Adipocyte (in vitro differentiated cells): ENCODE measurements at regions not wholly inside any gene's neighbourhood (a gene's known extent, or its start where the extent isn't known, plus 50 kb on each side); places are given as distances from the start of the nearest gene placed in this dataset.
"Not testable (repeated sequence)": the region's sequence is repeated elsewhere in the genome, so short reads cannot be mapped to it uniquely, and the experiment has no call there.

Source experiments
- DNase-seq: peaks from one replicate; pipeline ENCODE4 v3.0.0-alpha.2; 2015; ENCODE audit warnings: low read depth
- H3K27me3 ChIP-seq: replicated peaks from 2 replicates; pipeline ENCODE4 v1.7.0; 2013; ENCODE audit warnings: mild to moderate bottlenecking, low read length, moderate library complexity; ENCODE audit not compliant: control insufficient read depth, insufficient read depth
- H3K36me3 ChIP-seq: 2 replicates; pipeline ENCODE4 v1.7.0; 2013; ENCODE audit warnings: low read length, mild to moderate bottlenecking, moderate library complexity; ENCODE audit not compliant: control insufficient read depth, insufficient read depth, severe bottlenecking
- H3K4me1 ChIP-seq: 2 replicates; pipeline ENCODE4 v1.7.0; 2013; ENCODE audit warnings: mild to moderate bottlenecking, low read length, moderate library complexity; ENCODE audit not compliant: control insufficient read depth, insufficient read depth
- H3K4me3 ChIP-seq: 2 replicates; pipeline ENCODE4 v1.7.0; 2013; ENCODE audit warnings: mild to moderate bottlenecking, low read length, moderate library complexity
- H3K9ac ChIP-seq: 2 replicates; pipeline ENCODE4 v1.7.0; 2013; ENCODE audit warnings: mild to moderate bottlenecking, low read length, moderate library complexity
- H3K9me3 ChIP-seq: 2 replicates; pipeline ENCODE4 v1.7.0; 2013; ENCODE audit warnings: mild to moderate bottlenecking, low read length, moderate library complexity; ENCODE audit not compliant: control insufficient read depth

DNA sequence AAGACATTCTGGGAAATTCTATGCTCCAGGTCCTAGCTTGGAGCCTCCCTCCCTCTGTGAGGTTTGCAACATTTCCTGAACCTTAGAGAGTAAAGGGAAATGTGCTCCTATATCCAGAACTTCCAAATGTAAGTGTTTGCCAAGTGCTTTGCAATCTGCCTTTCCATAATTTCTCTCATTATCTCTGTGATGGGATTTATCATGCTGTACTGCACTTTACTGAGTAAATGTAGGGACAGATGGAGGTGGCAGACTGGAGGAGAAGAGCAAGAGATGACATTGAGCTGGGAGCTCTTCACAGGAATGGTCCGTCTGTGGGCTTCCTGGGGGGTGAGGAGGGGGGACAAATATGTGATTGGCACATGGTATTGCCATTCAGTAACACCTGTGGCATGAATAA lies 184.3 kb downstream of the SOX4 start:
- Histone ChIP-seq H3K36me3 (no peaks in the 10 kb centered on the region), H3K27me3 (no peaks in the 10 kb centered on the region), H3K9ac (no peak overlapping the region), H3K9me3 (no peaks in the 10 kb centered on the region), H3K4me3 (no peak overlapping the region), H3K4me1 (no peaks in the 10 kb centered on the region)
- DNase-seq: no peak

DNA sequence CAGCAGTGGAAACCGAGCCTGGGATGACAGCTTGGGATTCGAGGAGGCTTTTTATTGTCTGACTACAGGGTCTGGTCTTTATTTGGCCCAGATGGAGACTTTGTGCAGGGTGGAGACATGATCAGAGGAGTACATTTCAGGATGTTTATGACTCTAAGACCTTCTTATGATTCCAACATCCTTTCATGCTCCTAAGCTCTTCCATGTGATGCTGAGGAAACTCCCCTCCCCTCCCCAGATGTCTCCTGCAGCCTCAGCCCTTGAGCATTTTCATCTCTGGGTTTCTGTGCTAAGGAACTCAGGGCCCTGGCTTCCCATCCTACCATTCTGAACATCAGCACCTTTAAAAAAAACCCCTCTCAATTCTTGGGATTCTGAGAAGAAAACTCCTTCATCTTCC lies 186.6 kb downstream of the SOX4 start:
- no peak overlapping the region for H3K9ac ChIP-seq
- H3K4me3 ChIP-seq: no peak overlapping the region
- no peaks in the 10 kb centered on the region for H3K9me3 ChIP-seq
- H3K4me1 ChIP-seq: no peaks in the 10 kb centered on the region
- no peaks in the 10 kb centered on the region for H3K36me3 ChIP-seq
- no peaks in the 10 kb centered on the region for H3K27me3 ChIP-seq
- no peak for DNase-seq

DNA sequence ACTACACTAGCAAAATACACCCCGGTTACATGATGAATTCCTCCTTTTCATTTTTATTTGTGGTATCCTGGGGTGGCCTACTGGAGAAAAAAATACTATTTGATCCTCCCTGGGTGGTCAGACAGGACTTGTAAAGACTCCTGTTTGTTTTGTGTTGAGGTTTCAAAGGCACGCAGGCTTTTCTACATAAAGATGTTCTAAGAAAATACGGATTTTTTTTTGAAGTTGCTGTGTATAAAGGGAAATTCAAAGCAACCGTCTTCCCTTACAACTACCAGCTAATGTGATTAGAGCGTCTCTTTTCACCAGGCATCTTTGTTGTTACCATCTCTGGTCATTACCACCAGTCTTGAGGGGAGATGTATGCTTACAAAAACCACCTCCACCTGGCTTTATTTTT lies 187.1 kb downstream of the SOX4 start:
- H3K36me3 ChIP-seq: no peaks in the 10 kb centered on the region
- H3K9ac ChIP-seq: no peak overlapping the region
- DNase-seq: no peak
- H3K4me3 ChIP-seq: no peak overlapping the region
- H3K4me1 ChIP-seq: no peaks in the 10 kb centered on the region
- no peaks in the 10 kb centered on the region for H3K9me3 ChIP-seq
- no peaks in the 10 kb centered on the region for H3K27me3 ChIP-seq

DNA sequence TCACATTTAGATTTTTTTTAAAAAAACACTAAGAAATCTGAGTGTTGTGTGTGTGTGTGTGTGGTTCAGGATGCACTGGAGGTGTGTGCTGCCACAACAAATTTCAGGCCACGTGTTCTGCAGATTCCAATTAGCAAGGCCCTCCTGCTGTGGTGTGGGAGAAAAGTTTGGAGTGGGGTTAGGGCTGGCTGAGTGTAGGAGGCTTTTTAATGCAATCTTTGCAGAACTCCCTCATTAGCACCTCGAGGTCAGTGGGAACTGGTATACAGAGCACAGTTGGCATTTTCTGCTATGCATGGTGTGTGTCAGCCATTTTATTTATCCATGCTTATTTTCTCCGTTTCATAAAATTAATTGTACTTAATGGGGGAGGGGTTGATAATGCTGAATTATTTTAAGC lies 187.6 kb downstream of the SOX4 start:
- no peak overlapping the region for H3K9ac ChIP-seq

DNA sequence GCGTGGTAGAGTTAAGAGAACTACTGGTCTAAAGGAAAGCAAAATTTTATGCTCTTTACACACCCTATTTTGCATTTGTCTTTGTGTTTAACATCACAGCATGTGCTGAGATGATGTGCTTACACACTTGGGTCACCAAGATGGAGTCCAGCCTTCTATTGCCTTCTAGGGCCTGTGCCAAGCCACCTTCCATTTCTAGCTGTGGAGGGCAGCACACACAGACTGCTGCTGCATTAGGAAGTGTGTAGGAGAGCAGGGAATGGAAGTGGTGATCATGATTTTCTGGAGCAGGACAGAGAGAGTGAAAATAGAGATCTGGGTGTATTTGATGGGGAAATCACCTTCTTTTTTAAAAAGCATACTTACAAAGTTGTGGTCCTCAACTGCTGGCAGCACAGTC lies 191.6 kb downstream of the SOX4 start:
- no peak for DNase-seq
- Histone ChIP-seq H3K36me3 (no peaks in the 10 kb centered on the region), H3K27me3 (no peaks in the 10 kb centered on the region), H3K4me1 (no peaks in the 10 kb centered on the region), H3K9ac (no peak overlapping the region), H3K4me3 (no peak overlapping the region), H3K9me3 (no peaks in the 10 kb centered on the region)

More for the DNA sequence above, 187.6 kb downstream of the SOX4 start:
- Histone ChIP-seq H3K4me1 (no peaks in the 10 kb centered on the region), H3K27me3 (no peaks in the 10 kb centered on the region), H3K36me3 (no peaks in the 10 kb centered on the region), H3K9me3 (no peaks in the 10 kb centered on the region), H3K4me3 (no peak overlapping the region)
- DNase-seq: no peak

DNA sequence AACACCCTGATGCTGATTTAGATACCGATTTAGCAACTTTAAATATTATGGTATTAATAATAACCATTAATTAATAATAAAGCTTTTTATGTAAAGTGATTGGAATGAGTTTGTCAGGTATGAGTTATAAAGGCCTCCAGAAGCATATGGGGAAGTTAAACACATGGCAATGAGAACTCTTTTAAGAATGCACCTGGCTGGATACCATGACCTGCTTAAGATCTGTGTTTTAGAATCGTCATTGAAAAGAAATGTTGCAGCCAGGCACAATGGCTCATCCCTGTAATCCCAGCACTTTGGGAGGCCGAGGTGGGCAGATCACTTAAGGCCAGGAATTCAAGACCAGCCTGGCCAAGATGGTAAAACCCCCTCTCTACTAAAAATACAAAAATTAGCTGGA lies 197.5 kb downstream of the SOX4 start:
- no peak for DNase-seq
- Histone ChIP-seq H3K9ac (no peak overlapping the region), H3K4me1 (no peaks in the 10 kb centered on the region), H3K4me3 (no peak overlapping the region), H3K9me3 (no peaks in the 10 kb centered on the region), H3K27me3 (no peaks in the 10 kb centered on the region), H3K36me3 (no peaks in the 10 kb centered on the region)

DNA sequence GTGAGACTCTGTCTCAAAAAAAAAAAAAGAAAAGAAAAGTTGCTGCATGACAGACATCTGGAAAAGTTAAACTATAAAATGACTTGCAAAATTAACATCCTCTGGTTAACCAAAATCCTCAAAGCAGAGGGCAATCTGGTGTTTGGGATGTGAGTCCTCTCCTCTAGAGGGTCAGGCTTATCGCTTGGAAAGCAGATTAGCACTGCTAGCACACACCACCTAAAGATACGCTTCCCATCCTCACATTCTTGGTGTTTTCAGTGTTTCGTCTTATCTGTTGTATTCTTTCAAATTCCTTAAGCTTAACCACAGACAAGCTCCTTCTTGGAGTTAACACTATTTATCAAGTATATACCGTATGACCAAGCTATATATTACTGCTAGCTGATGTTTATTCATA lies 198.0 kb downstream of the SOX4 start:
- Histone ChIP-seq H3K4me1 (no peaks in the 10 kb centered on the region), H3K27me3 (no peaks in the 10 kb centered on the region), H3K9me3 (no peaks in the 10 kb centered on the region), H3K4me3 (no peak overlapping the region), H3K36me3 (no peaks in the 10 kb centered on the region), H3K9ac (no peak overlapping the region)
- DNase-seq: no peak

DNA sequence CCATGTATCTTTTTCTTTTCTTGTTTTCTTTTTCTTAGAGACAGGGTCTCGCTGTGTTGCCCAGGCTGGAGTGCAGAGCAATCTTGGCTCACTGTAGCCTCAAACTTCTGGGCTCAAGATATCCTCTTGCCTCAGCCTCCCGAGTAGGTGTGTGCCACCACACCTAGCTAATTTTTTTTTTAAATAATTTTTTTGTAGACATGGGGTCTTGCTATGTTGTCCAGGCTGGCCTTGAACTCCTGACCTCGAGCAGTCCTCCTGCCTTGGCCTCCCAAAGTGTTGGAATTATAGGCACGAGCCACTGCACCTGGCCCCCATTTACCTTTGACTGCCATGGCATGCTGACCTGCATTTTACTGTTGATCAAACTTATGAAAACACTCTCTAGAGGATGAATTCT lies 198.6 kb downstream of the SOX4 start:
- no peaks in the 10 kb centered on the region for H3K27me3 ChIP-seq
- H3K9ac ChIP-seq: no peak overlapping the region
- no peaks in the 10 kb centered on the region for H3K36me3 ChIP-seq
- DNase-seq: no peak
- no peaks in the 10 kb centered on the region for H3K9me3 ChIP-seq
- no peaks in the 10 kb centered on the region for H3K4me1 ChIP-seq
- no peak overlapping the region for H3K4me3 ChIP-seq

DNA sequence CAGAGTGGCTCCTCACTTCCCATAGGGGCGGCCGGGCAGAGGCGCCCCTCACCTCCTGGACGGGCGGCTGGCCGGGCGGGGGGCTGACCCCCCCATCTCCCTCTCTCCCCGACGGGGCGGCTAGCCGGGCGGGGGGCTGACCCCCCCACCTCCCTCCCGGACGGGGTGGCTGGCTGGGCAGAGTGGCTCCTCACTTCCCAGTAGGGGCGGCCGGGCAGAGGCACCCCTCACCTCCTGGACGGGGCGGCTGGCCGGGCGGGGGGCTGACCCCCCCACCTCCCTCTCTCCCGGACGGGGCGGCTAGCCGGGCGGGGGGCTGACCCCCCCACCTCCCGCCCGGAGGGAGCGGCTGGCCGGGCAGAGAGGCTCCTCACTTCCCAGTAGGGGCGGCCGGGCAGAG lies 203.4 kb downstream of the SOX4 start:
- H3K36me3 ChIP-seq, DNase-seq: not testable (repeated sequence)

DNA sequence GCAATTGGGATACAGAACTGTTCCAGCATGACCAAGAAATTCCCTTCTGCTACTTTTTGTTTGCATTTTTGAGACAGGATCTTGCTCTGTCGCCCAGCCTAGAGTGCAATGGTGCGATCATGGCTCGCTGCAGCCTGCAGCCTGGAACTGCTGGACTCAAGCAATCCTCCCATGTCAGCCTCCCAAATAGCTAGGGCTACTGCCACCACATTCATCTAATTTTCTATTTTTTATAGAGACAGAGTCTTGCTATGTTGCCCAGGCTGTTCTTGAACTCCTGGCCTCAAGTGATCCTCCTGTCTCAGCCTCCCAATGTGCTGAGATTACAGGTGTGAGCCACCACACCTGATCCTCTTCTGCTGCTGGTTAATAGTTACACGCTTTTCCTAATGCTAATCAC lies 204.9 kb downstream of the SOX4 start:
- Histone ChIP-seq H3K36me3 (no peaks in the 10 kb centered on the region), H3K9ac (no peak overlapping the region), H3K9me3 (no peaks in the 10 kb centered on the region), H3K27me3 (no peaks in the 10 kb centered on the region), H3K4me1 (no peaks in the 10 kb centered on the region), H3K4me3 (no peak overlapping the region)
- no peak for DNase-seq

More for the DNA sequence above, 203.4 kb downstream of the SOX4 start:
- not testable (repeated sequence) for H3K4me1 ChIP-seq, H3K9me3 ChIP-seq, H3K9ac ChIP-seq, H3K4me3 ChIP-seq, H3K27me3 ChIP-seq

DNA sequence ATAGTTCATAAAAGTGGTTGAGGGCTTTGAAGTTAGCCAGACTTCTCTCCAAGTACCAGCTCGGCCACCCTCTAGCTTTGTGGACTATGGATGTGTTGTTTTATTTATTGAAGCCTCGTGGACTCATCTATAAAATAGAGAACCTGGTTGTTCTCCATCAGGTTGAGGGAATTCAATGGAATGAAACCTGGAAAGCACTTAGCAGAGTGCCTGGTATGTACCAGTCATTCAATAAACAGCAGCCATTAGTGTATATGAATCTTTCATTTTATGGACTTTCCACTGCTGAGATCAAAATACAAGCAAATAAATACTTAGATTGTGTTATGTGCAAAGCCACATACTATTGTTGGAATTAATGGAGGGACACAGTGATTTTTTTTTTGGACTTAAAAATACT lies 206.8 kb downstream of the SOX4 start:
- DNase-seq: no peak
- no peaks in the 10 kb centered on the region for H3K9me3 ChIP-seq
- no peak overlapping the region for H3K4me3 ChIP-seq
- H3K27me3 ChIP-seq: no peaks in the 10 kb centered on the region
- no peaks in the 10 kb centered on the region for H3K36me3 ChIP-seq
- no peaks in the 10 kb centered on the region for H3K4me1 ChIP-seq
- no peak overlapping the region for H3K9ac ChIP-seq

DNA sequence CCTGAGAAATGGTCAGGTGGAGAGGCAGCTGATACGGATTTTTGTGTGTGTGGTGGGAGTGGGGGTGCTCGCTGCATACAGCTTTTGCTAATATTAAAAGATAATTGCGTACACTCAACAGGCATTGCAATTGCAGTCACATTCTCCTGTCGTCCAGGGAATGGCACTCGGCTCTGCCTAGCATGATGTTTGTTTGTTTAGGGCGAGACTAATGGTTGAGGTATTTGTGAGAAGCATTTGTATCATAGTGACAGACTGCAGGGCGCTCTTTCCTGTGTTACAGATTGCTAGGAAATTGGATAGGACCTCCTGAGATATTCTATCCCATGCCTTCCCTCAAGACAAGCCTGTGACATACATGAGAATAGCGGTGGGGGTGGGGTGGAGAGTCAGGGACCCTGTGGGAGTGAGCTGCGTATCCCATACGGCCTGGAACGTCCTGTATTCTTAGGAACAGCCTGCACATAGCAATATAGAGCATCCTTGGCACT lies 207.4 kb downstream of the SOX4 start:
- Histone ChIP-seq H3K36me3 (no peaks in the 10 kb centered on the region), H3K4me1 (no peaks in the 10 kb centered on the region), H3K4me3 (no peak overlapping the region), H3K27me3 (no peaks in the 10 kb centered on the region), H3K9me3 (no peaks in the 10 kb centered on the region), H3K9ac (no peak overlapping the region)
- peak; percentile 49 for DNase-seq
